ENCODE measurements at regions not wholly inside any gene's neighbourhood (a gene's known extent, or its start where the extent isn't known, plus 50 kb on each side); places are given as distances from the start of the nearest gene placed in this dataset.
"Not testable (repeated sequence)": the region's sequence is repeated elsewhere in the genome, so short reads cannot be mapped to it uniquely, and the experiment has no call there.

DNA sequence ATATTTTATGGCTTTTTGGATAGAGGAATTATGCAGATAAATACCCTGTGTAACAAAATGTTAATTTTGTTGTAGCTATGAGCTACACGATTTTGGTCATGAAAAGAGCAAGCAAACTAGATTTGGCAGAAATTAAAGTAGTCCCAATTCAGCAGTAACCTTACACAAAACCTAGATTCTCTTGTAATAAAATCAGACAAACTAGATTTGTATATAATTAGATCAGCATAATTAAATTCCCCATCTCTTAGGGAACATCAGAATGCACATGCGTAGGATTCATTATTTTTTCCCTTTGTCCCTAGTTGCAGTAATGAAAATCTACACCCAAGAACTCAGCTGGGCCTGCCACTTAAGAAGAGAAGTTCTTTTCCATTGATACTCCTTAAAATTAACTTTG is 1879.2 kb upstream of the CDH9 start:
- DNase-seq (ENCODE audit: low spot score): no peak

DNA sequence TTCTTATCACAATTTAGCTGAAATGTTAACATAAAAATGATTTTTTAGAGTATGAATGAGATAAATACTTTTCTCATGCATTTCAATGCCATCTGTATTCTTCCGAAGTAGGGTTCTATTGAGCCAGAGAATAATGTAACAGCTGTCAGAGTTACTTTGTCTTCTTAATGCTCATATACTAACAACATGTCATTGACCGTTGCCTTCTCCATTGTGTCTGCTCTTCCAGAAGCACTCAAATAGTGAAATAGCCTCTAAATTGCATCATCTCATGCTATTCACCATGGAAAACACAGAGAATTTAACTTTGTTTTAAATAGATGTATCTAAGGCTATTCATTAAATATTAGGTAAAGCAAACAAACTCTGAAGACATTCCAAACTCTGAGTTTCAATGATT is 1875.9 kb upstream of the CDH9 start:
- no peak for DNase-seq (ENCODE audit: low spot score)

DNA sequence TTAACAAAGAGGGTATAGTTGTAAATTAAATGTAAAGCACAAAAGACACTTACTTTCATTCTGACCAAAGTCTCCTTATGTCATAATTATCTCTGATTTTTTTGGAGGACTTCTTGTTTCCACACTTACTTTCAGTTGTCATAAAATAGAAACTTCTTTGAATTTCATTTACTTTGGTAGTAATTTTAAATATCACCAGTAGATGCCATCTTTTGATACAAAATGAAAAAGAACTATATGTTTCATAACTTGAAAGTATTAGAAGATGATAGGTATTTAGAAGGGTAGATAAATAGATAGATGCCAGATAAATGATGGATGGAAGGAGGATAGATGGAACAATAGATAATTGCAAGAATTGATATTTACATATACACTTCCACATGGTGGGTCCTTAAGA is 1865.3 kb upstream of the CDH9 start:
- DNase-seq (ENCODE audit: low spot score): no peak

DNA sequence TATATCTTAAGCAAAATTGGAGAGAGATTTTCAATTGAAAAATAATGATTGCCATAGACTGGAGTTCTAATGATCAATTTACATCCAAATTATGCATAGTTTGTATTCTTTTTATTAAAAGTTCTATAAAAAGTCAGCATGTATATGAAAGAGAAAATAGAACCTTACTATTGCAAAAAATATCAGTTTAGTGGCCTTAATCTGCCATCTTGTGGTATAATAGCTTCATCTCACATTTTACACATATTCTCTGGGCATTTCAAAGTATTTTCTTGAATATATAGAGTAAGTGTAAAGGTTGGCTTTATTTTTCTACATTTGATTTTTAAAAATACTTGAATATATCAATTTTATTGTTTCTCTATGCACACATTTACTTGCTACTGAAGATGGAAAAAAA is 1858.6 kb upstream of the CDH9 start:
- no peak for DNase-seq (ENCODE audit: low spot score)

DNA sequence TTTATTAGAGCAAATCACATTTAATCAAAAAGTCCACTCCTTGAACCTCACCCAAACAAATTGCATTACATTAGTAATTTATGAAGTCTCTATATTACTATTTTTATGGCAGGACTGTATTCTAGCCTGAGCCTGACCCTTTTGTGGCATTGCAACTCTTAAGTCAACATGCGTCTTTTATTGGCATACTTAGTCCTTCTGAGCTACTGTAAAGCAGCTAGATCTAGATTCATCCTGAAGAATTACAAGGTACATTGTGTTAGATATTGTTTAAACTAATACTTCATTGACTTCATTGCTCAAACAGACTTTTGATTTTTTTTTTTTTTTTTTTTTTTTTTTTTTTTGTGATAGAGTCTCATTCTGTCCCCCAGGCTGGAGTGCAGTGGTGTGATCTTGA is 1842.5 kb upstream of the CDH9 start:
- DNase-seq (ENCODE audit: low spot score): no peak

DNA sequence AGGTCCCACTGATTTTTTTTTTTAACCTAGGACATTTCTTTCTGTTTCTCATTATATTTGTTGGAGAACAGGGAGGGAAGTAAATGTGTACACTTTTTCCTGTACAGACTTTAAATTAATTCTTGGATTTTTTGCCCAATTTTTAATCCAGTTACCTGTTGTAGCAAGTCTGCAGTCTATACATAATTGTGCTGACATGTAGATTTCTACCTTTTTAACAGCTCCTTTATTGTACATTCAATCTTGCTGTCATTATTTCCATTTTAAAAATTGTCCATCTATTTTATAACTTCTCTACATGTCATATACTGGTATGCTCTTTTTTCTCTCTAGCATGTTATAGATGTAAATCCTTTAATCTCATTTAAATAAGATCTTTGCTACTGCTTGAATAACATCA is 1838.7 kb upstream of the CDH9 start:
- no peak for DNase-seq (ENCODE audit: low spot score)

DNA sequence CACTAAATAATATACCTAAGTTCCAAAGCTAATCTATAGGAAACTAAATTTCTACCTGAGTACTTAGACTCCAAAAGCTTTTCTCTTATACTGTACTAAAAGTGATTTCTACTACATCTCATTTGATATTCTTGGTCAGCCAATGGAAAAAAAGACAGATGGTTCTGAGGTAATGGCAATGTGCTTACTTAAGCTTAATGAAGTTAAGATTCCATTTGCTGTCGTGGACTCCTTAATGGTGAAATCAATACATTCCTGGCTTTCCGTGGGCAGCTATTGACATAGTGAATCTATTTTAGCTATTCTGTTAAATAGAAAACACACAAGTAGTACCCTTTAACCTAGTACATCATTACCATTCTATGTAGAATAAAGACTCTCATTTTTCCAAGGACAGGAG is 1825.6 kb upstream of the CDH9 start:
- no peak for DNase-seq (ENCODE audit: low spot score)

DNA sequence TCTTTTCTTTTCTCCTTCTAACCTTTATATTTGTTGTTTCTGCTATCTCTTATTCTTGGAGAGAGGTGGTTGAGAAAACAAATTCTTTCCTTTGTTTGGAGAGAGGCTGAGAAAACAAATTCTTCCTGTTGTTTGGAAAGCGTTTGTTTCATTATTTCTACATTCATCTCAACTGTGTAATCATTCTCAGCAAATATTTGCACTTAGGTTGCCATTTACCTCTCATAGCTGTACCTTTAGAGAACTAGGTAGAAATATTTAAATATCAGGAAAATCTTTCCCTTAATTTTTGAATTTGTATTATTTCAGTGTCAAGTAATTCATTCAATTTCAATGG is 1824.4 kb upstream of the CDH9 start:
- DNase-seq (ENCODE audit: low spot score): no peak

DNA sequence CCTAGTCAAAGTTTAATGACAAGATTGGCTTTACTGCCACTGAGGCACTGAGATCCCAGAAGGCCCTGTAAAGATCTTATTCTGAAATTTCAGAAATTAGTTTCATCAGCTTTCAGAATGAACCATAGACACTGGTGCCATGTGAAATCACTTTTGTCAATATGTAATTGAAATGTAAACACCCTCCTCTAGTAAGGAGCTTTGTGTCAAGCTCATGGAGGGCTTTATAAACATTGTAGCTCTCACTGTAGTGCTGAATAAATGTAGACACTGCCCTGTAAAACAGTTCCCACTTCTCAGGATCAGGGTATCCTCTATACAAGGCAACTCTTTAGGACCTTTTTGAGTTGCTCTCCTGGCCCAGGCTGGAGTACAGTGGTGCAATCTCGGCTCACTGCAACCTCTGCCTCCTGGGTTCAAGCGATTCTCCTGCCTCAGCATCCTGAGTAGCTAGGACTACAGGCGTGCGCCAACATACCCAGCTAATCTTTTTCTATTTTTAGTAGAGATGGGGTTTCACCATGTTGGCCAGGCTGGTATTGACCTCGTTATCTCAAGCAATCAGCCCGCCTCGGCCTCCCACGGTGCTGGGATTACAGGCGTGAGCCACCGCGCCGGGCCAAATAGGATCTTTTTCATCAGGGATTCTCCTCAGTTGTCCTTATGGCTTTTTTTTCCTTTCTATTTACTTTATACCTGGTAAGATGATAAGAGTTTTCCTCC is 1823.9 kb upstream of the CDH9 start:
- DNase-seq (ENCODE audit: low spot score): no peak

DNA sequence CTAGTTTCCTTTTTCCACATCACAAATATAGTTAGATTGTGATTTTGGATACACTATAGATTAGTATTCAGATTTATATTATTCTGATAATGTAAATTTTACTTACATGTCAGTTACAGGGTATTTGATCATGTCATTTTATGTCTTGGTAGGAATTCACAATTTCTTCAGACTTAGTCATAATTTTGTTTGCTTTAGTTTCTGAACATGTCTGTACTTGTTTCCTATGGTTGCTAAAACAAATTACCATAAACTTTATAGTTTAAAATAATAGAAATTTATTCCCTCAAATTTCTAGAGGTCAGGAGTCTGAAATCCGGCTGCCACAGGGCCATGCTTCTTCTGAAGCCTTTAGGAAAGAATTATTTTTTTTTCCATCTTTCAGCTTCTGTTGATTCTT is 1817.2 kb upstream of the CDH9 start:
- no peak for DNase-seq (ENCODE audit: low spot score)

DNA sequence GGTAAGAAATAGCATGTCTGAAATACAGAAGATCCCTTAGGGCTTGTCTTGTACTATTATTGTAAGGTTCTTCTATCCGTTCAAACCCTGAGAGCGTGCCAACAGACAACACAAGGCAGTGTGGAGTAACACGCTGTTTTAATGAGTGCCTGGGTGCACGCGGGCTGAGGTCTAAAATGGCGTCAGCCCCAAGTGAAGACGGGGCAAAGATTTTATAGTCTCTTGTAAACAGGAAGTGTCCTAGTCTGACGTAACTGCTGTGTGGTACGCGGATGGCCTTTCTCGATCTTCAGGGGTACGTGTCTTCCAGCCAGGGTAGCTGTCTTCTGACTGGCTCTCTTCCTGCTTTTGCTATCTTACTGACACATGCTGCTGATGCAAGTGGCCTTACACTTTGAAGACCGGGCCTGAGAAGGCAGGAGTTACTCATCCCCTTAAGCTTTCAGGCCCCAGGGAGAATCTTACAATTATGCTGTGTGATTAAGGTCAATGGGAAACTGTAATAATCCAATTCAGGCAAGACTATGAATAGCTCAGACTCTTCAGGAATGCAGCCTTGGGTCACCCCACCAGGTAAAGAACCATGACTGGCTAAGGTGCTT is 1812.0 kb upstream of the CDH9 start:
- DNase-seq (ENCODE audit: low spot score): no peak

DNA sequence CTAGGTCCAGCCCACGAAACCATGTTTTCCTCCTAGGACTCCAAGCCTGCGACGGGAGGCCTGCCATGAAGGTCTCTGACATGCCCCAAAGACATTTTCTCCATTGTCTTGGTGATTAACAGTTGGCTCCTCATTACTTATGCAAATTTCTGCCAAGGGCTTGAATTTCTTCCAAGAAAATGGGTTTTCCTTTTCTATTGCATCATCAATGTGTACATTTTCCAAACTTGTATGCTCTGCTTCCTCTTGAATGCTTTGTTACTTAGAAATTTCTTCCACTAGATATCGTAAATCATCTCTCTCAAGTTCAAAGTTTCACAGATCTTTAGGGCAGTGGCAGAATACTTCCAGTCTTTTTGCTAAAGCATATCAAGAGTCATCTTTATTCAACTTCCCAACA is 1792.7 kb upstream of the CDH9 start:
- no peak for DNase-seq (ENCODE audit: low spot score)

DNA sequence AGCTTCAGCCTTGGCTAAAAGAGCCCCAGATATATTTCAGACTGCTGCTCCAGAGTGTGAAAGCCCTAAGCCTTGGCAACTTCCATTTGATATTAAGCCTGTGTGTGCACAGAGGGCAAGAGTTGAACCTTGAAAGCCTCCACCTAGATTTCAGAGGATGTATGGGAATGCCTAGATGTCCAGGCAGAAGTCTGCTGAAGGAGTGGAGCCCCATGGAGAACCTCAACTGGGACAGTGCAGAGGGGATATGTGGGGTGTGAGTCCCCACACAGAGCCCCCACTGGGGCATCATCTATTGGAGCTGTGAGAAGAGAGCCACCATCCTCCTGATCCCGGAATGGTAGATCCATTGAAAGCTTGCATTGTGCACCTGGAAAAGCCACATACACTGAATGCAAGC is 1784.8 kb upstream of the CDH9 start:
- no peak for DNase-seq (ENCODE audit: low spot score)

DNA sequence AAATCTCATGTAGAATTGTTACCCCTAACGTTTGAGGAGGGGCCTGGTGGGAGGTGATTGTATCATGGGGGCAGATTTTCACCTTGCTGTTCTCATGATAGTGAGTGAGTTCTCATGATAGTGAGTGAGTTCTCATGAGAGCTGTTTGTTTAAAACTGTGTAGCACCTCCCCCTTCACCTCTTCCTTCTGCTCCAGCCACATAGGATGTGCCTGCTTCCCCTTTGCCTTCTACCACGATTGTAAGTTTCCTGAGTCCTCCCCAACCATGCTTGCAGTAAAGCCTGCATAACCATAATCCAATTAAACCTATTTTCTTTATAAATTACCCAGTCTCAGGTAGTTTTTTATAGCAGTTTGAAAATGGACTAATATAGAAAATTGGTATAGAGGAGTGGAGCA is 1783.7 kb upstream of the CDH9 start:
- no peak for DNase-seq (ENCODE audit: low spot score)

DNA sequence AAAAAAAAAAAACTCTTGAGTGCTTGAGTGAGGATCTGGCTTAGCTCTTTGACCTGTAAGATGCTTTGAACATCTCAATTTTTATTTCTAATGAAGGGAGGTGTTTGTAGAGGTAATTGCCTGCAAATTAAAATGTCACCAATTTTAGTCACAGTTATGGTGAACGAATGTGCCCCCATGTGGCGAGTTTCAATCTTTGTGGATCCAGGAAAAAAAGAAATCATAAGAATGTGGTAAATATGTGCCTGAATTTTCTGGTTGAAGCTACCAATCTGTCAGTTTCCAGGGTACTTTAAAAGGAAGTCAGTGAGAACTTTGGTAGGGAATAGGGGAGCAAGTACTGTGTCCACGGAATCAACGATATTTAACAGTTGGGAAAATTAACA is 1772.4 kb upstream of the CDH9 start:
- DNase-seq (ENCODE audit: low spot score): no peak

DNA sequence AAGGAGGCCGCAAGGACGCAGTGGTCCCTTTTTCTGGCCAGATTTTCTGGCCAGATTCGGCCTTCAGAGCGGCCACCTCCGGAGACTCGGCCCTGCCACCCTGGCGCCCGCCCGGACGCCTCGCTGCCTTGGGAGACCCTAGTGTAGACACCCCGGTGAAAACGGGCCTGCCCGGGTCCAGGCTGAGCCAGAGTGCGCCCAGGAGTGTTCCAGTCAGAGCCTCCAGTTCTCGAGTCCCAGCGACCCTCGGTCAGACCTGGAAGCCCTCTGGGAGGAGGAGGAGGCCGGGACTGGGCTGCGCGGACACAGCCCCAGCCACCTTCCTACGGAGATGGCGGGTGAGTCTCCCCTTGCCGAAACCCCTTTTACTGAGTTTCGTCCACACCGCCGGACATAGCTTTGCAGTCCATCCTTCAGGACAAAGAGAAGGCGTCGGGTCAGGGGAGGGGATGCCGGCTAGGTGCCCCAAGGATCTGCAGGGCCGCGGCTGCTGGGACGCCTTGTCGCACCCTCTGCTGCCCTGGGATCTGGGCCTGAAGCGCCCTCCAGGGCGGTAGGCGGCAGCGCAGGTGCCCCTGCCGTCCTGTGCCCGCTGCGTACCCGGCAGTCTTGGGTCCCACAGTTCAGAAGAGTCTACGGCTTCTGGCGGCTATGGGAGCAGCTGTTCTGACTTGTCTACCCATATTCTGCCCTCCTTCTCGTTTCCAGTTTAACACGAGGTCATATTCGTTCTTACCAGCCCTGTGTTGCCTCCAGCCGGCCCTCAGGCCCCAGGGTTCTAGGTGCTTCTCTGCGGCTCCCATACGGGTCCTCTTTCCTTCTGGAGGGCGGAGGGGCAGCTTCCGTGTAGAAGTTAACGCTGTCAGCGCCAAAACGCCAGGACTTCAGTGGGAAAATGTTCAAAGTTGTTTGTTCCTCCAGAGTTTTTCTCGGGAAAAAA is 1771.7 kb upstream of the CDH9 start:
- peak; percentile 6 for DNase-seq (ENCODE audit: low spot score)

DNA sequence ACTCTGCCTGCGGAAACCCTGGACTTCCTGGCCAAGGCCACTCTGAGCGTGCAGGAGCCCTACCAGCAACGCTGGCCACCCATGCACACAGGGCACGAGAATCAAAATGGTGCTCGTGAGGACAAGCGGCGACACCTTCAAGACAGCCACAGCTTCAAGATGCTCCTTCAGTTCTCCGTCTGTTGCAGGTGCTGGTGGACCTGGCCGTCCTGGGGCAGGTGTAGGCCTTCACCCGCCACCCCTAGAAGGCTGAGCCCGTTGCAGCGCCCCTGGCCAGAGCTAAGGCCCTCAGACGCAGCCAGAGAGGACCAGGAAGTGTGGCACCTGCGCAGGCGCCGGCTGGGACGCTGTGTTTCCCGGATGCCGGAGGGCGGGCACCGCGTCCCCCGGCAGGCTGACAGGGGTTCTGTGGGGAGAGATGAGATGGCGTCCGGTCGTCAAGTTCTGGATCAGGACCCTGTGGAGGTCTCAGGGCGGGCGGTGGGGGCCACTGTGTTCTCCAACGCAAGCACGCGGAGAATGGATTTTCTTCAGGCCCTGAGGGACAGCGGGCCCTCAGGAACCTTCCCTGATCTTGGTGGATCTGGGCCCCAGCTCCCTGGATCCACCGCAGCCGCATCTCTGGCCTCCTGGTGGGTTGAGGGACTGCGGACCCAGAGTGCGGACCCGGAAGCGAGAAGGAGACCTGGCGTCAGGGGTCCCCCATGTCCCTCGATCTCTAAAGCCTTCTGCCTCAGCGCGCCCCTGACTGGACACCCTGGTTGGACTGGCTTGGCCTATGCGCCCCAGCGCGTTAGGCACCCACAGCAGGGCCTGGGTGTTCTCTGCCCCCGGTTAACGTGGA is 1770.8 kb upstream of the CDH9 start:
- DNase-seq (ENCODE audit: low spot score): peak; percentile 4

DNA sequence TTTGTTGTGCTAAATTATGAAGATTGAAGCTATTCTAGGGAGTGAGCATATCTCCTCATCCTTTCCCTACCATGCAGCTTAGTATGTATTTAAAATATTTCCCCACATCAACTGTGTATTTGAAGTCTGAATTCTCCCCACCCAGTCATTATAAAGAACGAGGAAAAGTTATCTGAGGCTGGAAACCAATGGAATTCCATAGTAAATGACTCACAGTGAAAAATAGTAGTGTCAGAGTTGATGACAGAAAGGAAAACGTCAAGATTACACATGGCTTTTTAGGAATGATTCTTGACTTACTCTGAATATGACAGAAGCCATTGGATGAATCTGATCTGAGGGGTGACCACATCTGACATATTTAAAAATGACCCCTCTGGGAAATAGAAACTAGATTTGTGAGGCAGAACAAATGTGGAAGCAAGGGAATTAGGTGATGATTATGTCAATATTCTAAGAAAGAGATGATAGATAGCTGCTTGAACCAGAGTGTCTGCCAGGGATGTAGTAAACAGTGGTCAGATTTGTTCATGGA is 1768.9 kb upstream of the CDH9 start:
- DNase-seq (ENCODE audit: low spot score): no peak

DNA sequence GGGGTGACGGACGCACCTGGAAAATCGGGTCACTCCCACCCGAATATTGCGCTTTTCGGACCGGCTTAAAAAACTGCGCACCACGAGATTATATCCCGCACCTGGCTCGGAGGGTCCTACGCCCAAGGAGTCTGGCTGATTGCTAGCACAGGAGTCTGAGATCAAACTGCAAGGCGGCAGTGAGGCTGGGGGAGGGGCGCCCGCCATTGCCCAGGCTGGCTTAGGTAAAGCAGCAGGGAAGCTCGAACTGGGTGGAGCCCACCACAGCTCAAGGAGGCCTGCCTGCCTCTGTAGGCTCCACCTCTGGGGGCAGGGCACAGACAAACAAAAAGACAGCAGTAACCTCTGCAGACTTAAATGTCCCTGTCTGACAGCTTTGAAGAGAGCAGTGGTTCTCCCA is 1760.6 kb upstream of the CDH9 start:
- not testable (repeated sequence) for DNase-seq (ENCODE audit: low spot score)

DNA sequence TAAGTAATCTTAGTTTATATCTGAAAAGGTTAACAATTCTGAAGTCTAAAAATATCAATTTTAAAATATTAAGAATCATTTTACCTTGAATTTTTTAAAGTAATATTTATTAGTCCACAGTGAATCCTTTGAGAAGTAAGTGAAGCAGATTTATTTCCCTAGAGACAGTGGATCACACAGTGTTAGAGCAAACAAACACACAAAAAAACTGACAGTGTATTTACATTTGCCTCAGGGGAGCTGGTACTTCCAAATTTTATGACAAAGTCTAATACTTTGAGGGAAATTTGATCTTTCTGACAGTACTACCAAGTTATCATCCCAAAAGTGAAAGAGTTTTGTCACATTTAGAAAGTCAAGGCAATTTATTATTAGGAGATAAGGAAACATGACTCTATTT is 1750.6 kb upstream of the CDH9 start:
- no peak for DNase-seq (ENCODE audit: low spot score)

DNA sequence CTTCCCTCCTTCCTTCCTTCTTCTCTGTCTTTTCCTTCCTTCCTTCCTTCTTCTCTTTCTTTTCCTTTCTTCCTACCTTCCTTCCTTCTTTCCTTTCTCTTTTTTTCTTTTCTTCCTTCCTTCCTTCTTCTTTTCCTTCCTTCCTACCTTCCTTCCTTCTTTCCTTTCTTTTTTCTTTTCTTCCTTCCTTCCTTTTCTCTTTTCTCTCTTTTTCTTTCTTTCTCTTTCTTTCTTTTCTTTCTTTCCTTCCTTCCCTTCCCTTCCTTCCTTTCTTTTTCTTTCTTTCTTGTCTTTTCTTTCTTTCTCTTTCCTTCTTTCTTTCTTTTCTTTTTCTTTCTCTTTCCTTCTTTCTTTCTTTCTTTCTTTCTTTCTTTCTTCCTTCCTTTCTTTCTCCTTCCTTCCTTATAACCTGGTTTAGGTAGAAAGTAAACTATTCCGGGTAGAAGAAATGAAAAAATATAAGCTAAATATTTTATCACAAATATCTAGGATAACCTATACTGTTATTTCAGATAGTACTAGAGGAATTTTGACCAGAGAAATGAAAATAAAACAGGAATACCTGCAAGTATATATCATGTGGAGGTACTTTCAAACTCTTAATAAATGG is 1741.8 kb upstream of the CDH9 start:
- DNase-seq (ENCODE audit: low spot score): no peak
